HEK293 (cell line): ENCODE measurements at regions not wholly inside any gene's neighbourhood (a gene's known extent, or its start where the extent isn't known, plus 50 kb on each side); places are given as distances from the start of the nearest gene placed in this dataset.

Experiments
- CTCF ChIA-PET: fragments of 350-600 bp; formaldehyde crosslinking; extraction: SDS; loops from one replicate; lab custom pipeline; 2021; ENCODE audit warnings: antibody characterized with exemption; lab: Yijun Ruan, JAX
- POLR2A ChIA-PET: fragments of 300-600 bp; formaldehyde crosslinking; extraction: SDS; loops from one replicate; lab custom pipeline; 2020; ENCODE audit warnings: antibody characterized with exemption, inconsistent platforms; lab: Yijun Ruan, JAX
- H3K27ac ChIP-seq: fragments of 200-500 bp; sonication (Bioruptor generic); 2 replicates; pipeline ENCODE4 v1.5.1; 2014; ENCODE audit warnings: low read depth, low read length, control low read depth, inconsistent platforms; ENCODE audit errors: extremely low read depth
- H3K36me3 ChIP-seq, 2 experiments: fragments of 200-500 bp in 1 of 2; sonication (Bioruptor generic) in 1 of 2; 1 replicate in 1 of 2; 2 replicates in 1 of 2; pipeline ENCODE4 v1.5.1; 2014 to 2017; ENCODE audit warnings: inconsistent platforms in 2 of 2, low read length in 2 of 2; ENCODE audit not compliant: control insufficient read depth in 2 of 2, insufficient read depth in 1 of 2
- H3K4me1 ChIP-seq: fragments of 200-500 bp; sonication (Bioruptor generic); 2 replicates; pipeline ENCODE4 v1.5.1; 2014; ENCODE audit warnings: mild to moderate bottlenecking, low read length, inconsistent platforms; ENCODE audit not compliant: control insufficient read depth, insufficient read depth
- H3K4me3 ChIP-seq: 2 replicates; pipeline ENCODE4 v1.5.1; 2011; ENCODE audit warnings: low read depth, mild to moderate bottlenecking, control low read depth, low read length, moderate library complexity
- H3K9me3 ChIP-seq: fragments of 200-500 bp; sonication (Bioruptor generic); 2 replicates; pipeline ENCODE4 v1.5.1; 2014; ENCODE audit warnings: low read depth, low read length, inconsistent platforms; ENCODE audit not compliant: control insufficient read depth, insufficient read depth
- GLIS1 ChIP-seq: fragments of 450-650 bp; formaldehyde crosslinking; IDR thresholded peaks from 2 replicates; pipeline ENCODE4 v1.5.1; 2016; ENCODE audit warnings: missing biosample characterization, missing genetic modification characterization
- HOXD13 ChIP-seq: sonication (generic); formaldehyde crosslinking; IDR thresholded peaks from 2 replicates; pipeline ENCODE4 v1.8.0; 2022; ENCODE audit warnings: missing genetic modification reagents, borderline replicate concordance
- MZF1 ChIP-seq: fragments of 450-650 bp; formaldehyde crosslinking; IDR thresholded peaks from 2 replicates; pipeline ENCODE4 v1.5.1; 2017; ENCODE audit warnings: missing biosample characterization, missing genetic modification characterization, borderline replicate concordance
- PRDM6 ChIP-seq: fragments of 450-650 bp; formaldehyde crosslinking; IDR thresholded peaks from 2 replicates; pipeline ENCODE4 v1.5.1; 2017; ENCODE audit warnings: missing biosample characterization, missing genetic modification characterization
- SCRT1 ChIP-seq: fragments of 450-650 bp; formaldehyde crosslinking; IDR thresholded peaks from 2 replicates; pipeline ENCODE4 v1.5.1; 2016; ENCODE audit warnings: missing biosample characterization, missing genetic modification characterization, borderline replicate concordance
- SETDB1 ChIP-seq: IDR thresholded peaks from one replicate; pipeline ENCODE4 v1.6.1; 2017; ENCODE audit warnings: mild to moderate bottlenecking, low read length, moderate library complexity, mixed read lengths; ENCODE audit not compliant: insufficient read length
- SP3 ChIP-seq: fragments of 450-650 bp; formaldehyde crosslinking; IDR thresholded peaks from 2 replicates; pipeline ENCODE4 v1.5.1; 2016; ENCODE audit warnings: missing biosample characterization, missing genetic modification characterization
- ZBTB21 ChIP-seq: fragments of 450-650 bp; formaldehyde crosslinking; IDR thresholded peaks from 2 replicates; pipeline ENCODE4 v1.5.1; 2017; ENCODE audit warnings: missing biosample characterization, missing genetic modification characterization
- ZFP41 ChIP-seq: fragments of 450-650 bp; formaldehyde crosslinking; IDR thresholded peaks from 2 replicates; pipeline ENCODE4 v1.5.1; 2016; ENCODE audit warnings: missing biosample characterization, missing genetic modification characterization, borderline replicate concordance
- ZFP69B ChIP-seq: fragments of 450-650 bp; formaldehyde crosslinking; IDR thresholded peaks from 2 replicates; pipeline ENCODE4 v1.5.1; 2016; ENCODE audit warnings: missing biosample characterization, missing genetic modification characterization
- ZIC2 ChIP-seq: fragments of 450-650 bp; formaldehyde crosslinking; IDR thresholded peaks from 2 replicates; pipeline ENCODE4 v1.5.1; 2016; ENCODE audit warnings: missing biosample characterization, missing genetic modification characterization
- ZNF169 ChIP-seq: fragments of 450-650 bp; formaldehyde crosslinking; IDR thresholded peaks from 2 replicates; pipeline ENCODE4 v1.5.1; 2016; ENCODE audit warnings: missing biosample characterization, missing genetic modification characterization
- ZNF23 ChIP-seq: fragments of 450-650 bp; formaldehyde crosslinking; IDR thresholded peaks from 2 replicates; pipeline ENCODE4 v1.5.1; 2016; ENCODE audit warnings: missing biosample characterization, missing genetic modification characterization, borderline replicate concordance
- ZNF335 ChIP-seq: fragments of 450-650 bp; formaldehyde crosslinking; conservative IDR thresholded peaks from 2 replicates; pipeline ENCODE4 v1.5.1; 2016; ENCODE audit warnings: missing biosample characterization, missing genetic modification characterization
- ZNF404 ChIP-seq: fragments of 450-650 bp; formaldehyde crosslinking; IDR thresholded peaks from 2 replicates; pipeline ENCODE4 v1.5.1; 2017; ENCODE audit warnings: missing biosample characterization, missing genetic modification characterization
- ZNF521 ChIP-seq: fragments of 450-650 bp; formaldehyde crosslinking; IDR thresholded peaks from 2 replicates; pipeline ENCODE4 v1.5.1; 2017; ENCODE audit warnings: missing biosample characterization, mild to moderate bottlenecking, missing genetic modification characterization
- ZNF530 ChIP-seq: fragments of 450-650 bp; formaldehyde crosslinking; IDR thresholded peaks from 2 replicates; pipeline ENCODE4 v1.5.1; 2016; ENCODE audit warnings: low read depth, missing biosample characterization, missing genetic modification characterization
- ZNF548 ChIP-seq: fragments of 450-650 bp; formaldehyde crosslinking; IDR thresholded peaks from 2 replicates; pipeline ENCODE4 v1.5.1; 2016; ENCODE audit warnings: missing biosample characterization, missing genetic modification characterization
- ZNF624 ChIP-seq: fragments of 450-650 bp; formaldehyde crosslinking; IDR thresholded peaks from 2 replicates; pipeline ENCODE4 v1.5.1; 2017; ENCODE audit warnings: missing biosample characterization, missing genetic modification characterization
- ZSCAN16 ChIP-seq: fragments of 450-650 bp; formaldehyde crosslinking; IDR thresholded peaks from 2 replicates; pipeline ENCODE4 v1.5.1; 2016; ENCODE audit warnings: missing biosample characterization, missing genetic modification characterization
- ZSCAN18 ChIP-seq: fragments of 450-650 bp; formaldehyde crosslinking; IDR thresholded peaks from 2 replicates; pipeline ENCODE4 v1.5.1; 2016; ENCODE audit warnings: missing biosample characterization, missing genetic modification characterization

DNA sequence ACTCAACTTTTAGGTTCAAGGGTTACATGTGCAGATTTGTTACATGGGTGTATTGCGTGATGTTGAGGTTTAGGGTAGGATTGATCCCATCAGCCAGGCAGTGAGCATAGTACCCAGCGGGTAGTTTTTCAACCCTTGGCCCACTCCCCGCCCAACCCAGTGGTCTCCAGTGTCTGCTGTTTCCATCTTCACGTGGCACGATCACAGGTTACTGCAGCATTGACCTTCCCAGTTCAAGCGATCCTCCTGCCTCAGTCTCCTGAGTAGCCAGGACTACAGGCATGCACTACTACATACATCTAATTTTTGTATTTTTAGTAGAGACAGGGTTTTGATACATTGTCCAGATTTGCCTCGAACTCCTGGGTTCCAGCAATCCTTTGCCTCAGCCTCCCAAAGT lies 905.7 kb upstream of the ZNF722 start (continued):
- TF ChIP-seq PRDM6 (tag by site-specific recombination) = no peak
- no peak for TF ChIP-seq ZBTB21 (tag by site-specific recombination)
- TF ChIP-seq ZSCAN18 = no peak

- ChIA-PET POLR2A (no interaction called here), CTCF (no interaction called here)
- no peak overlapping the region for H3K4me3 ChIP-seq
- H3K27ac ChIP-seq = no peak overlapping the region
- no peaks in the 10 kb centered on the region for H3K4me1 ChIP-seq
- no peaks in the 10 kb centered on the region for H3K9me3 ChIP-seq
- no peaks in the 10 kb centered on the region for H3K36me3 ChIP-seq
- TF ChIP-seq GLIS1 (tag by site-specific recombination) (no peak), SP3 (tag by site-specific recombination) (no peak), ZNF624 (tag by site-specific recombination) (no peak), ZNF169 (tag by site-specific recombination) (no peak), ZNF335 (no peak), ZNF548 (tag by site-specific recombination) (no peak), ZSCAN16 (tag by site-specific recombination) (no peak), ZFP41 (no peak), ZIC2 (tag by site-specific recombination) (no peak), HOXD13 (no peak), SCRT1 (tag by site-specific recombination) (no peak), ZNF521 (tag by site-specific recombination) (no peak), ZFP69B (tag by site-specific recombination) (no peak), ZNF530 (tag by site-specific recombination) (no peak), ZNF404 (tag by site-specific recombination) (no peak), SETDB1 (no peak), PRDM6 (tag by site-specific recombination) (no peak)
Observed at GRCh38 chr7:63093481-63093880, 905.2 kb upstream of the ZNF722 start.

DNA sequence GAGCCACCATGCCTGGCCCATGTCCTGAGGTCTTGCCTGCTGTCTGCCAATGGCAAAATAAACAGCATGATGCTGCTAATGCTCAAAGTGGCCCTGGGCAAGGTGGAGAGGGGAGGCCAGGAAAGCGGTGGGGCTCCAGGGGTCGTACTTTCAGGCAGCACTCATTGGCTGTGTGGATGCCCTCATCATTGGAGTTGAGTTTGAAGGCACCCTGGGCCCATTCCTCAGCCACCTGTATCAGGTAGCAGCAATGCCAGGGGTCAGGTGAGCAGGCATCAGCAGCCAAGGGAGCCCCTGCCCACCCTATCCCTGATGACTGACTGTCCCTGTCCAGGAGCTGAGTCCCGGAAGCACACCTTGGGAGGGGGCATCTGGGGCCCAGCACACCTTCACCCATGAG lies 902.5 kb upstream of the ZNF722 start:
- no peak overlapping the region for H3K4me3 ChIP-seq
- H3K4me1 ChIP-seq = no peaks in the 10 kb centered on the region
- TF ChIP-seq MZF1 (tag by site-specific recombination) (no peak), ZNF548 (tag by site-specific recombination) (no peak), ZNF23 (tag by site-specific recombination) (no peak)
- ChIA-PET CTCF (interaction anchor here (0.6 kb wide), 1 partner anchor 27 kb away, joined by 3 read pairs; no protein-coding TSS in a partner anchor), POLR2A (no interaction called here)
- no peaks in the 10 kb centered on the region for H3K36me3 ChIP-seq
- H3K27ac ChIP-seq = no peak overlapping the region
- no peaks in the 10 kb centered on the region for H3K9me3 ChIP-seq
